ENCODE measurements at regions not wholly inside any gene's neighbourhood (a gene's known extent, or its start where the extent isn't known, plus 50 kb on each side); places are given as distances from the start of the nearest gene placed in this dataset.
"Not testable (repeated sequence)": the region's sequence is repeated elsewhere in the genome, so short reads cannot be mapped to it uniquely, and the experiment has no call there.

DNA sequence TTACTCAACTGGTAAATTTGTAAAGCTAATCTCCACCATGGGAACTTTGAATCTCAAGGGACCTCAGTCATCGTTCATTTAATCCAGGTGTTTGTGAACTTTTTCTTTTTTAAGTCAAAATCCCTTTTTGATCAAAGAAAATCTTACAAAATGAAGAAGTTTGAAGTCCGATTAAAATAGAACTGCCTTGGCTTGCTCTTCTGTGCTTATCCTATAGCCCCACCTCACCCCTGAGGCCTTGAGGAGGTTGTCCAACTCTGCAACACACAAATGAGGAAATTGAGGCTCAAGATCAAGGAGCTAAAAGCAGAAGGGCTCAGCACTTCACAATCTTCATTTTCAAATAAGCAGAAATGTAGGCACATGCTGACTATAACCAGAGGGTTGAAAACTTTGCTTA is 240.3 kb upstream of the SFRP2 start:
- no peak overlapping the region for H3K27ac Mint-ChIP-seq
- no peak for DNase-seq (ENCODE audit: low spot score in 2 of 2, unreplicated experiment in 2 of 2)
- no peaks in the 10 kb centered on the region for H3K36me3 Mint-ChIP-seq
- H3K4me1 Mint-ChIP-seq, result no peaks in the 10 kb centered on the region
- TF ChIP-seq, protein P1, sequence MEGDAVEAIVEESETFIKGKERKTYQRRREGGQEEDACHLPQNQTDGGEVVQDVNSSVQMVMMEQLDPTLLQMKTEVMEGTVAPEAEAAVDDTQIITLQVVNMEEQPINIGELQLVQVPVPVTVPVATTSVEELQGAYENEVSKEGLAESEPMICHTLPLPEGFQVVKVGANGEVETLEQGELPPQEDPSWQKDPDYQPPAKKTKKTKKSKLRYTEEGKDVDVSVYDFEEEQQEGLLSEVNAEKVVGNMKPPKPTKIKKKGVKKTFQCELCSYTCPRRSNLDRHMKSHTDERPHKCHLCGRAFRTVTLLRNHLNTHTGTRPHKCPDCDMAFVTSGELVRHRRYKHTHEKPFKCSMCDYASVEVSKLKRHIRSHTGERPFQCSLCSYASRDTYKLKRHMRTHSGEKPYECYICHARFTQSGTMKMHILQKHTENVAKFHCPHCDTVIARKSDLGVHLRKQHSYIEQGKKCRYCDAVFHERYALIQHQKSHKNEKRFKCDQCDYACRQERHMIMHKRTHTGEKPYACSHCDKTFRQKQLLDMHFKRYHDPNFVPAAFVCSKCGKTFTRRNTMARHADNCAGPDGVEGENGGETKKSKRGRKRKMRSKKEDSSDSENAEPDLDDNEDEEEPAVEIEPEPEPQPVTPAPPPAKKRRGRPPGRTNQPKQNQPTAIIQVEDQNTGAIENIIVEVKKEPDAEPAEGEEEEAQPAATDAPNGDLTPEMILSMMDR (IDR thresholded peaks at IDR 0.05; ENCODE audit: unreplicated experiment), result no peak
- peaks cover 55% of the 10 kb centered on the region for H3K27me3 Mint-ChIP-seq (ENCODE audit: low read depth)
- H3K4me3 Mint-ChIP-seq, result no peak overlapping the region
- peaks cover 7% of the 10 kb centered on the region for H3K9me3 Mint-ChIP-seq

DNA sequence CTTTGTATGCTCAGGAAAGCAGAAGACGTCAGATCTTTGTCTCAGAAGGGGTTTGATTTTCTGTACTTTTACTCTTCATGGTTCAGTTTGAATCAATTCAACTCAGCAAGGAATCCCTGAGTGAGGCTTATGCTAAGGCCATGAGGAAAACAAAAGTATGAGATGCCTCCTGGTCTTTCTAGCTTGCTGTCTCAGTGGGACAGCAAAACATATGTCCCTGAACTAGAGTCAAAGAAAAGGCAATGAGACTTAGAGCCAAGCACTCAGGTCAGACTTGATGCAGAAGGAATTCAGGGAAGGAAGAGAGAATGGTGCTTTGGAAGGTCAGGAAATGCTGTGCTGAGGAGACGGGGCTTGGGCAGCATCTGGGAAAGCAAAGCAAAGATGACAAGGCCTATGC is 236.2 kb upstream of the SFRP2 start:
- H3K27ac Mint-ChIP-seq, result no peak overlapping the region
- H3K9me3 Mint-ChIP-seq, result no peaks in the 10 kb centered on the region
- no peak overlapping the region for H3K4me3 Mint-ChIP-seq
- no peaks in the 10 kb centered on the region for H3K36me3 Mint-ChIP-seq
- DNase-seq (ENCODE audit: low spot score in 2 of 2, unreplicated experiment in 2 of 2), result no peak
- H3K27me3 Mint-ChIP-seq (ENCODE audit: low read depth), result peaks cover 35% of the 10 kb centered on the region
- H3K4me1 Mint-ChIP-seq, result no peaks in the 10 kb centered on the region
- TF ChIP-seq, protein P1 (IDR thresholded peaks at IDR 0.05; ENCODE audit: unreplicated experiment), result no peak

DNA sequence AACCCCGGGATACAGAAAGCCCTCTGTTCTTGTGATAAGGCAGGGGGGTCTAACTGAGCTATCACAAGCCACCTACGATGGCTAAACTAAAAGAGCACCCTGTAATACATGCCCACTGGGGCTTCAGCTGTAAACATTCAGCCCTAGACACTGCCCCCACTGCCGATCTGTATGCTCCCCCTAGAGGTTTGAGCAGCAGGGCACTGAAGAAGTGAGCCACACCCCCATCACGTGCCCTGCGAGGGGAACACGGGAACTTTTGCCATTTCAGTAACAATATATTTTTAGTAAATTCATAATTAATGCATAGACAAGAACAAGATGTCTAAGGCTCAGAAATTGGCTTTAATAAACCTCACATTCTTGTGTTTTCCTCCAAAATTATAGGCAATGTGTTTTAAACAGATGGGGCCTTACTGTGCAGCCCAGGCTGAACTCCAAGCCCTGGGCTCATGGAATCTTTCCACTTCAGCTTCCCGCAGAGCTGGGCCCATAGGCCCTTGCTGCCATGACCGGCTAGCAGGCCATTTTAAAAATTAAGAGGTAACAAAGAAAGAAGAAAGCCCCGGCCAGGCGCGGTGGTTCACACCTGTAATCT is 235.3 kb upstream of the SFRP2 start:
- no peaks in the 10 kb centered on the region for H3K9me3 Mint-ChIP-seq
- TF ChIP-seq, protein P1 (IDR thresholded peaks at IDR 0.05; ENCODE audit: unreplicated experiment), result no peak
- no peaks in the 10 kb centered on the region for H3K36me3 Mint-ChIP-seq
- no peak overlapping the region for H3K27ac Mint-ChIP-seq
- no peaks in the 10 kb centered on the region for H3K4me1 Mint-ChIP-seq
- DNase-seq (ENCODE audit: low spot score in 2 of 2, unreplicated experiment in 2 of 2), result no peak
- H3K27me3 Mint-ChIP-seq (ENCODE audit: low read depth), result peaks cover 28% of the 10 kb centered on the region
- H3K4me3 Mint-ChIP-seq, result no peak overlapping the region

DNA sequence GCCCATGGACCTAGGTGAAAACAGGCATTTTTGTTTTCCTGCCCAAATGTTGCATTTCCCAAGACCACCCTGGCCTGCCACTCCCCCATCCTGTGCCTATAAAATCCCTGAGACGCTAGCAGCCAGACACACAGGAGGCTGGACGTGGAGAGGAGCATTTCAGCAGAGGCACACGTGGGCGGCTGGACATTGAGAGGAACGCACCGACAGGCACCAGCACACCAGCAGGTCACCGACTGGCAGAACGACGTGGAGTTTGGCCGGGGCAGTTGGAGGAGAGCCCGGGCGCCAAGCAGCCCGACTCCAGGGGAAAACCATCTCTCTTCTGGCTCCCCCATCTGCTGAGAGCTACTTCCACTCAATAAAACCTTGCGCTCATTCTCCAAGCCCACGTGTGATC is 234.8 kb upstream of the SFRP2 start:
- DNase-seq (ENCODE audit: low spot score in 2 of 2, unreplicated experiment in 2 of 2); H3K4me1 Mint-ChIP-seq; H3K4me3 Mint-ChIP-seq; H3K36me3 Mint-ChIP-seq; H3K27ac Mint-ChIP-seq; H3K9me3 Mint-ChIP-seq: not testable (repeated sequence)
- H3K27me3 Mint-ChIP-seq (ENCODE audit: low read depth), result peaks cover 26% of the 10 kb centered on the region

GRCh38 chr4:154019811-154020210 is 230.9 kb upstream of the SFRP2 start:
- H3K4me1 Mint-ChIP-seq, result peaks cover 2% of the 10 kb centered on the region
- no peaks in the 10 kb centered on the region for H3K27me3 Mint-ChIP-seq (ENCODE audit: low read depth)
- no peaks in the 10 kb centered on the region for H3K9me3 Mint-ChIP-seq
- DNase-seq (ENCODE audit: low spot score in 2 of 2, unreplicated experiment in 2 of 2), result no peak
- TF ChIP-seq, protein P1 (IDR thresholded peaks at IDR 0.05; ENCODE audit: unreplicated experiment), result no peak
- no peak overlapping the region for H3K4me3 Mint-ChIP-seq
- H3K36me3 Mint-ChIP-seq, result no peaks in the 10 kb centered on the region
- H3K27ac Mint-ChIP-seq, result no peak overlapping the region

DNA sequence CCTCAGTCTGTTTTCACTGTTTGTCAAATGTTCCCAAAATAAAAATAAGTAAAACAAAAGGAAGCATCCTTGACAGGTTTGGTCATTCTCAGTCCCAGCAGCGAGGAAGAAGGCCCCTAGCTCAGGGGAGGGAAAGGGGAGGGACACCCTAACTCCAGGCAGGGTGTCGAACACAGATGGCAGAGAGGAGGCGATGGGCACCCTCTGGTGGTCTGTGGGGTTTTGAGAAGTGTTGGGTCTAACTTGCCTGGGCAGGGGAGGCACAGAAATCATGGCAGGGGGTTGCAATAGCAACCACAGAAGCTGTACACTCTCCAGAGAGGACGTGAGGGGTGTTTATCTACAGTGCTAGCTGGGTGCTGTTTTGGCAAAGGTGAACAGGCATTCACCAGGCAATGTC is 229.8 kb upstream of the SFRP2 start:
- TF ChIP-seq, protein P1 (IDR thresholded peaks at IDR 0.05; ENCODE audit: unreplicated experiment), result no peak
- Mint-ChIP-seq H3K9me3 (no peaks in the 10 kb centered on the region), H3K27ac (no peak overlapping the region), H3K36me3 (no peaks in the 10 kb centered on the region), H3K4me3 (no peak overlapping the region), H3K27me3 (ENCODE audit: low read depth) (no peaks in the 10 kb centered on the region), H3K4me1 (peaks cover 2% of the 10 kb centered on the region)
- DNase-seq (ENCODE audit: low spot score in 2 of 2, unreplicated experiment in 2 of 2), result no peak

Measured in mesothelial cell of epicardium (in vitro differentiated cells).